NCI-H1105 treated with DMSO at 0.1 percent for 48 hours (cell line): ENCODE measurements at regions not wholly inside any gene's neighbourhood (a gene's known extent, or its start where the extent isn't known, plus 50 kb on each side); places are given as distances from the start of the nearest gene placed in this dataset.

Experiments used
- DNase-seq: peaks from one replicate; lab custom pipeline; 2025; lab: John Stamatoyannopoulos, UW

- no peak for DNase-seq
These were observed 311.7 kb upstream of the SEMA6D start for GRCh38 chr15:47405365-47406162.

GRCh38 chr15:47407692-47408091 lies 309.6 kb upstream of the SEMA6D start:
- no peak for DNase-seq

GRCh38 chr15:47409038-47409437 lies 308.3 kb upstream of the SEMA6D start:
- DNase-seq = no peak

GRCh38 chr15:47409600-47409999 lies 307.7 kb upstream of the SEMA6D start:
- DNase-seq = no peak

GRCh38 chr15:47410247-47410646 lies 307.1 kb upstream of the SEMA6D start:
- no peak for DNase-seq

- no peak for DNase-seq
These were observed 305.6 kb upstream of the SEMA6D start for GRCh38 chr15:47411733-47412132.

GRCh38 chr15:47412136-47412535 lies 305.2 kb upstream of the SEMA6D start:
- DNase-seq = no peak

- no peak for DNase-seq
These were observed 304.5 kb upstream of the SEMA6D start for GRCh38 chr15:47412802-47413201.

GRCh38 chr15:47414207-47414606 lies 303.1 kb upstream of the SEMA6D start:
- DNase-seq = no peak

GRCh38 chr15:47415539-47415971 lies 301.8 kb upstream of the SEMA6D start:
- DNase-seq = no peak

- DNase-seq = no peak
These were observed 294.2 kb upstream of the SEMA6D start for GRCh38 chr15:47422881-47423665.

GRCh38 chr15:47427463-47427862 lies 289.8 kb upstream of the SEMA6D start:
- DNase-seq = no peak

- DNase-seq = no peak
These were observed 287.9 kb upstream of the SEMA6D start for GRCh38 chr15:47429376-47429775.

GRCh38 chr15:47431501-47431900 lies 285.8 kb upstream of the SEMA6D start:
- DNase-seq = no peak

GRCh38 chr15:47432826-47433225 lies 284.5 kb upstream of the SEMA6D start:
- no peak for DNase-seq

GRCh38 chr15:47434596-47434995 lies 282.7 kb upstream of the SEMA6D start:
- no peak for DNase-seq

GRCh38 chr15:47437491-47437890 lies 279.8 kb upstream of the SEMA6D start:
- DNase-seq = no peak

- DNase-seq = no peak
These were observed 277.9 kb upstream of the SEMA6D start for GRCh38 chr15:47439146-47440111.

- DNase-seq = no peak
These were observed 274.9 kb upstream of the SEMA6D start for GRCh38 chr15:47442371-47442770.

- DNase-seq = no peak
These were observed 273.5 kb upstream of the SEMA6D start for GRCh38 chr15:47443839-47444238.

- DNase-seq = no peak
These were observed 271.4 kb upstream of the SEMA6D start for GRCh38 chr15:47445723-47446392.
